RWPE1 (cell line): ENCODE measurements at regions not wholly inside any gene's neighbourhood (a gene's known extent, or its start where the extent isn't known, plus 50 kb on each side); places are given as distances from the start of the nearest gene placed in this dataset.

ENCODE experiments used
- CTCF ChIA-PET: fragments of 350-600 bp; sonication (Branson Sonifier 250); formaldehyde crosslinking; extraction: SDS; loops from one replicate; lab custom pipeline; 2021; lab: Yijun Ruan, JAX
- POLR2A ChIA-PET: fragments of 400-600 bp; formaldehyde crosslinking; extraction: SDS; loops from one replicate; lab custom pipeline; 2020; ENCODE audit warnings: antibody characterized with exemption; ENCODE audit not compliant: low non-redundant PET; lab: Yijun Ruan, JAX
- DNase-seq: peaks from one replicate; pipeline ENCODE4 v3.0.0; 2012; ENCODE audit warnings: low spot score
- H3K27ac ChIP-seq: fragments of 450-650 bp; 2 replicates; pipeline ENCODE4 v1.5.1; 2017
- TF ChIP-seq, protein P1 (sequence below): fragments of 450-650 bp; conservative IDR thresholded peaks from 2 replicates; pipeline ENCODE4 v1.5.1; 2017; ENCODE audit warnings: low read depth, mild to moderate bottlenecking

DNA sequence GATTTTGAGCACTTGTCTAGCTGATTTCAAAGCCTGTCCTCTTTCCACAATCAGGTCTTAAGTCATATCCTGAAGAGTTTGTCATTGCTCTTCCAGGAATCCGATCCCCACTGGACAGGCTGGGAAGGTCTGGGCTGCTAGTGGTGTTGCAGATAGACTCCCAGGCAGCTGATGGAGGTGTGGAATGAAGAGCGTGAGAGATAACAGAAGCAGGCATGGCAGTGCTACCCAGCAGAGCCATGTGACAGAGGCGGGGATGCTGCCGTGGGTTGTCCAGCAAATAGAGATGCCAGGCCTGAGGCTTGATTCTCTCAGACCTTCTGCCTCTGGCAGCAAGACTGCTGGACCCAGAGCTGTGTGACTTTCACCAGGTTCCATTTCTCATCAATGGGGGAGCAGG lies 116.5 kb upstream of the EEPD1 start:
- TF ChIP-seq, protein P1, sequence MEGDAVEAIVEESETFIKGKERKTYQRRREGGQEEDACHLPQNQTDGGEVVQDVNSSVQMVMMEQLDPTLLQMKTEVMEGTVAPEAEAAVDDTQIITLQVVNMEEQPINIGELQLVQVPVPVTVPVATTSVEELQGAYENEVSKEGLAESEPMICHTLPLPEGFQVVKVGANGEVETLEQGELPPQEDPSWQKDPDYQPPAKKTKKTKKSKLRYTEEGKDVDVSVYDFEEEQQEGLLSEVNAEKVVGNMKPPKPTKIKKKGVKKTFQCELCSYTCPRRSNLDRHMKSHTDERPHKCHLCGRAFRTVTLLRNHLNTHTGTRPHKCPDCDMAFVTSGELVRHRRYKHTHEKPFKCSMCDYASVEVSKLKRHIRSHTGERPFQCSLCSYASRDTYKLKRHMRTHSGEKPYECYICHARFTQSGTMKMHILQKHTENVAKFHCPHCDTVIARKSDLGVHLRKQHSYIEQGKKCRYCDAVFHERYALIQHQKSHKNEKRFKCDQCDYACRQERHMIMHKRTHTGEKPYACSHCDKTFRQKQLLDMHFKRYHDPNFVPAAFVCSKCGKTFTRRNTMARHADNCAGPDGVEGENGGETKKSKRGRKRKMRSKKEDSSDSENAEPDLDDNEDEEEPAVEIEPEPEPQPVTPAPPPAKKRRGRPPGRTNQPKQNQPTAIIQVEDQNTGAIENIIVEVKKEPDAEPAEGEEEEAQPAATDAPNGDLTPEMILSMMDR: no peak
- DNase-seq: no peak
- H3K27ac ChIP-seq: peak overlapping the region; percentile 78
- ChIA-PET CTCF (no interaction called here), POLR2A (no interaction called here)

GRCh38 chr7:36037121-36037662 lies 115.9 kb upstream of the EEPD1 start:
- peak; percentile 79 for DNase-seq
- ChIA-PET POLR2A (no interaction called here), CTCF (interaction anchor here (0.8 kb wide), 1 partner anchor 255 kb away, joined by 3 read pairs; no protein-coding TSS in a partner anchor)
- TF ChIP-seq, protein P1: no peak
- peak overlapping the region; percentile 78 for H3K27ac ChIP-seq

DNA sequence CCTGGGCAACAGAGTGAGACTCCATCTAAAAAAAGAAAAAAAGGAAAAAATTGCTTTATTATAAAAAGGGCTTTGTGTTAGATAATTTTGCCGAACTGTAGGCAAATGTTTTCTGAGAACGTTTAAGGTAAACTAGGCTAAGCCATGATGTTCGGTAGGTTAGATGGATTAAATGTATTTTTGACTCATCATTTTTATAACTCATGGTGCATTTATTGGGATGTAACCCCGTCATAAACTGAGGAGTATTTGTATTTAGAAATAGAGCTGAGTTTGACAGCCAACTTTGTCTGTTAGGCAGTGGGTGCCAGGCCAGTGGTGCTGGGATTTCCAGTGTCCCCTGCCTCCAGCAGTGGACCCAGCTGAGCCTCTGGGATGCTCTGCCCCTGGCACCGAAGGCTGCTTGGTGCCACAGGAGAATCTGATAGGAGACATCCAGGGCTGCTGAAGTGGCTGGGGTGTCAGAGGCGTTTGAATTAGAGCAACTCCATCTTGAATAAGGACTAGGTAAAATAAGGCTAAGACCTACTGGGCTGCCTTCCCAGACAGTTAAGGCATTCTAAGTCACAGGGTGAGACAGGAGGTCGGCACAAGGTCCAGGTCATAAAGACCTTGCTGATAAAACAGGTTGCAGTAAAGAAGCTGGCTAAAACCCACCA lies 114.9 kb upstream of the EEPD1 start:
- no peak for DNase-seq
- POLR2A ChIA-PET: no interaction called here

DNA sequence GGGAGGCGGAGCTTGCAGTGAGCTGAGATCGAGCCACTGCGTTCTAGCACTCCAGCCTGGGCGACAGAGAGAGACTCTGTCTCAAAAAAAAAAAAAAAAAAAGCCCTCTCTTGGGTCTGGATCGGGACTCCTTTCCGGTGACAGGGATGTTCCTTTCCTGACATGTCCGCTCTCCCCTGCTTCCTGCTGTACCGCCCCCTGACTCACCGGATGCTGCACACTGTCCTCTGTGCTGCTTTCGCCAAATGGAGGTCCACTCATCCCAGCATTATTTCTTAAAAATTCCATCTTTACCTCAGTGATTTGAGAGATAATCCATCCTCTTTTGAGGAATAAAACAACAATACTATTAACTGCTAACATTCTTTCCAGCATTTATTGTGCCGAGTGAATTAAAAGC lies 113.8 kb upstream of the EEPD1 start:
- POLR2A ChIA-PET: no interaction called here
- no peak overlapping the region for H3K27ac ChIP-seq
- CTCF ChIA-PET: no interaction called here
- TF ChIP-seq, protein P1: no peak
- no peak for DNase-seq

More for the DNA sequence above, 114.9 kb upstream of the EEPD1 start:
- TF ChIP-seq, protein P1: no peak
- CTCF ChIA-PET: interaction anchor here (0.8 kb wide), 1 partner anchor 254 kb away, joined by 3 read pairs; no protein-coding TSS in a partner anchor
- H3K27ac ChIP-seq: peak overlapping the region; percentile 78

- CTCF ChIA-PET: interaction anchor here (1.0 kb wide), 1 partner anchor 327 kb away, joined by 4 read pairs; a partner anchor contains a TSS
- TF ChIP-seq, protein P1: no peak
- POLR2A ChIA-PET: no interaction called here
Measured at GRCh38 chr7:36039671-36040070, 113.4 kb upstream of the EEPD1 start.

DNA sequence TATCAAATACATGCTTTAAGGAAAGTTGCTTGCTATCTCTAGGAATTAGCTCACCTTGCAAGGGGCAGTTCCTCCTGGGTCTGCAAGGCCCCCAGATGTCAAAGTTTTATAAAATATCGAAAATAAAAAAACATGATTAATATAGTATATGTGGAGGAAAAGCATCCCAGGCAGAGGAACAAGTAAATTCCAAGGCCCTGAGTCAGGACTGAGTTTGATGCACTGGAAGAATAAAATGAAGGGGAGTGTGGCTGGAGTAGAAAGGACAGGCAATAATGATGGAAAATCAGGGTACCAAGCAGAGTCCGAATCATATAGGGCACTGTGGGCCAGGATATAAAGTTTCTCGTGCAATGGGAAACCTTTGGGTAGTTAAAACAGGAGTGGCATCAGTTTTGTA lies 112.4 kb upstream of the EEPD1 start:
- TF ChIP-seq, protein P1: no peak
- no peak overlapping the region for H3K27ac ChIP-seq
- CTCF ChIA-PET: interaction anchor here (1.0 kb wide), 1 partner anchor 326 kb away, joined by 4 read pairs; a partner anchor contains a TSS
- no peak for DNase-seq
- POLR2A ChIA-PET: no interaction called here

More at GRCh38 chr7:36039671-36040070, 113.4 kb upstream of the EEPD1 start:
- no peak for DNase-seq
- no peak overlapping the region for H3K27ac ChIP-seq
